PFSK-1 (cell line): ENCODE measurements at regions not wholly inside any gene's neighbourhood (a gene's known extent, or its start where the extent isn't known, plus 50 kb on each side); places are given as distances from the start of the nearest gene placed in this dataset.

Experiments
- FOXP2 ChIP-seq: optimal IDR thresholded peaks from 2 replicates; pipeline ENCODE3; 2011; ENCODE audit warnings: borderline replicate concordance, control low read depth, inconsistent platforms; ENCODE audit not compliant: insufficient read depth; ENCODE audit errors: extremely low read length, extremely low read depth
- POLR2AphosphoS5 ChIP-seq: IDR thresholded peaks from 2 replicates; pipeline ENCODE4 v1.6.1; 2012; ENCODE audit warnings: low read depth, mild to moderate bottlenecking, control low read depth, low read length, moderate library complexity
- REST ChIP-seq, 2 experiments: IDR thresholded peaks; 2 replicates each; pipeline versions ENCODE4 v1.6.1 to v1.8.0; 2011 to 2012; ENCODE audit warnings: low read depth in 2 of 2, low read length in 2 of 2, control low read depth in 1 of 2, inconsistent platforms in 1 of 2, mild to moderate bottlenecking in 1 of 2, moderate library complexity in 1 of 2; ENCODE audit not compliant: insufficient read depth in 1 of 2
- SIN3A ChIP-seq: IDR thresholded peaks from 2 replicates; pipeline ENCODE4 v1.6.1; 2012; ENCODE audit warnings: mild to moderate bottlenecking, low read length, moderate library complexity, borderline replicate concordance; ENCODE audit not compliant: insufficient read depth
- TAF1 ChIP-seq: IDR thresholded peaks from 2 replicates; pipeline ENCODE4 v1.6.1; 2012; ENCODE audit warnings: low read length, control low read depth, borderline replicate concordance; ENCODE audit not compliant: insufficient read depth

- TF ChIP-seq POLR2AphosphoS5, result no peak
- no peak for TF ChIP-seq REST (IDR thresholded peaks at IDR 0.05; ENCODE audit: insufficient read depth in 1 of 2, low read depth in 2 of 2, low read length in 2 of 2)
- no peak for TF ChIP-seq SIN3A
- no peak for TF ChIP-seq TAF1
- no peak for TF ChIP-seq FOXP2
Measured at GRCh38 chr3:194075088-194075615, 60.8 kb upstream of the HES1 start.

GRCh38 chr3:194075802-194076460 lies 60.0 kb upstream of the HES1 start:
- TF ChIP-seq FOXP2 (no peak), SIN3A (no peak), POLR2AphosphoS5 (no peak), TAF1 (no peak)

- TF ChIP-seq TAF1, result no peak
- no peak for TF ChIP-seq SIN3A
- TF ChIP-seq REST (IDR thresholded peaks at IDR 0.05; ENCODE audit: insufficient read depth in 1 of 2, low read depth in 2 of 2, low read length in 2 of 2), result no peak
- TF ChIP-seq FOXP2, result no peak
- no peak for TF ChIP-seq POLR2AphosphoS5
Measured at GRCh38 chr3:194076475-194076874, 59.5 kb upstream of the HES1 start.

- TF ChIP-seq SIN3A (no peak), POLR2AphosphoS5 (no peak), TAF1 (no peak), REST (IDR thresholded peaks at IDR 0.05; ENCODE audit: insufficient read depth in 1 of 2, low read depth in 2 of 2, low read length in 2 of 2) (no peak), FOXP2 (no peak)
Measured at GRCh38 chr3:194077602-194078001, 58.3 kb upstream of the HES1 start.

GRCh38 chr3:194078045-194078821 lies 57.7 kb upstream of the HES1 start:
- TF ChIP-seq FOXP2 (no peak), REST (IDR thresholded peaks at IDR 0.05; ENCODE audit: insufficient read depth in 1 of 2, low read depth in 2 of 2, low read length in 2 of 2) (no peak), SIN3A (no peak), POLR2AphosphoS5 (no peak), TAF1 (no peak)
